ENCODE measurements at regions not wholly inside any gene's neighbourhood (a gene's known extent, or its start where the extent isn't known, plus 50 kb on each side); places are given as distances from the start of the nearest gene placed in this dataset.
"Not testable (repeated sequence)": the region's sequence is repeated elsewhere in the genome, so short reads cannot be mapped to it uniquely, and the experiment has no call there.

GRCh38 chr6:19558201-19558600 is 279.0 kb upstream of the ID4 start:
- no peak for DNase-seq (ENCODE audit: low read depth in 2 of 3, low spot score in 2 of 3)

GRCh38 chr6:19558934-19559333 is 278.2 kb upstream of the ID4 start:
- no peak for DNase-seq (ENCODE audit: low read depth in 2 of 3, low spot score in 2 of 3)

GRCh38 chr6:19562468-19562867 is 274.7 kb upstream of the ID4 start:
- DNase-seq (ENCODE audit: low read depth in 2 of 3, low spot score in 2 of 3) = no peak

- DNase-seq (ENCODE audit: low read depth in 2 of 3, low spot score in 2 of 3) = no peak
These were observed 267.6 kb upstream of the ID4 start for GRCh38 chr6:19569563-19569962.

GRCh38 chr6:19571176-19571575 is 266.0 kb upstream of the ID4 start:
- DNase-seq (ENCODE audit: low read depth in 2 of 3, low spot score in 2 of 3) = no peak

- DNase-seq (ENCODE audit: low read depth in 2 of 3, low spot score in 2 of 3) = no peak
These were observed 258.7 kb upstream of the ID4 start for GRCh38 chr6:19578481-19578880.

- DNase-seq (ENCODE audit: low read depth in 2 of 3, low spot score in 2 of 3) = not testable (repeated sequence)
These were observed 253.0 kb upstream of the ID4 start for GRCh38 chr6:19584207-19584606.

- DNase-seq (ENCODE audit: low read depth in 2 of 3, low spot score in 2 of 3) = no peak
These were observed 249.8 kb upstream of the ID4 start for GRCh38 chr6:19587238-19587942.

- no peak for DNase-seq (ENCODE audit: low read depth in 2 of 3, low spot score in 2 of 3)
These were observed 246.6 kb upstream of the ID4 start for GRCh38 chr6:19590501-19591131.

GRCh38 chr6:19597809-19598320 is 239.3 kb upstream of the ID4 start:
- DNase-seq (ENCODE audit: low read depth in 2 of 3, low spot score in 2 of 3) = no peak

- no peak for DNase-seq (ENCODE audit: low read depth in 2 of 3, low spot score in 2 of 3)
These were observed 237.2 kb upstream of the ID4 start for GRCh38 chr6:19599796-19600464.

- DNase-seq (ENCODE audit: low read depth in 2 of 3, low spot score in 2 of 3) = no peak
These were observed 234.6 kb upstream of the ID4 start for GRCh38 chr6:19602434-19603013.

- DNase-seq (ENCODE audit: low read depth in 2 of 3, low spot score in 2 of 3) = no peak
These were observed 233.4 kb upstream of the ID4 start for GRCh38 chr6:19603721-19604120.

GRCh38 chr6:19605624-19606023 is 231.5 kb upstream of the ID4 start:
- DNase-seq (ENCODE audit: low read depth in 2 of 3, low spot score in 2 of 3) = no peak

- DNase-seq (ENCODE audit: low read depth in 2 of 3, low spot score in 2 of 3) = no peak
These were observed 228.6 kb upstream of the ID4 start for GRCh38 chr6:19608546-19608945.

- no peak for DNase-seq (ENCODE audit: low read depth in 2 of 3, low spot score in 2 of 3)
These were observed 227.1 kb upstream of the ID4 start for GRCh38 chr6:19609972-19610641.

- DNase-seq (ENCODE audit: low read depth in 2 of 3, low spot score in 2 of 3) = not testable (repeated sequence)
These were observed 224.3 kb upstream of the ID4 start for GRCh38 chr6:19612672-19613466.

- no peak for DNase-seq (ENCODE audit: low read depth in 2 of 3, low spot score in 2 of 3)
These were observed 223.5 kb upstream of the ID4 start for GRCh38 chr6:19613678-19614077.

- no peak for DNase-seq (ENCODE audit: low read depth in 2 of 3, low spot score in 2 of 3)
These were observed 221.1 kb upstream of the ID4 start for GRCh38 chr6:19616022-19616421.

GRCh38 chr6:19632230-19632629 is 204.9 kb upstream of the ID4 start:
- DNase-seq (ENCODE audit: low read depth in 2 of 3, low spot score in 2 of 3) = no peak

All from hematopoietic multipotent progenitor cell (in vitro differentiated cells).